ENCODE measurements at regions not wholly inside any gene's neighbourhood (a gene's known extent, or its start where the extent isn't known, plus 50 kb on each side); places are given as distances from the start of the nearest gene placed in this dataset.

DNA sequence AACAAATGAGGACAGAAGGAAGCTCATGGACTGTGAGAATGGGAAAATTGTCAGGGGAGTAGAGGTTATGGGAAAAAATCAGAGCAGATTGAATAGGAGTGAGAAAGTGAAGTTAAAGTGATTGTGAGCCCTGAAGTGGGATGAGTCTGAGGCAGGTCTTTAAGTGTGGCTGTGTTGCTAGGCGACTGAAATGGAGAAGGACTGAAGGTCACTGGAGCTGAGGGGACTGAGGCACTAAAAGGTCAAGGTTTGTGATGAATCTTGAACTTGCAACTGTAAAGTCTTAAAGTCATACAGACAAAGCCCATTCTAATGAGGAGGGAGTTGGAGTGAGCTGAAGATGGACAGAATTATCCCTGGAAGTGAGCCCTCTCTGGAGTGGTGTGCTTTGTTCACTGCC, 518.9 kb downstream of the TUSC7 start (continued):
- TF ChIP-seq, protein P1, sequence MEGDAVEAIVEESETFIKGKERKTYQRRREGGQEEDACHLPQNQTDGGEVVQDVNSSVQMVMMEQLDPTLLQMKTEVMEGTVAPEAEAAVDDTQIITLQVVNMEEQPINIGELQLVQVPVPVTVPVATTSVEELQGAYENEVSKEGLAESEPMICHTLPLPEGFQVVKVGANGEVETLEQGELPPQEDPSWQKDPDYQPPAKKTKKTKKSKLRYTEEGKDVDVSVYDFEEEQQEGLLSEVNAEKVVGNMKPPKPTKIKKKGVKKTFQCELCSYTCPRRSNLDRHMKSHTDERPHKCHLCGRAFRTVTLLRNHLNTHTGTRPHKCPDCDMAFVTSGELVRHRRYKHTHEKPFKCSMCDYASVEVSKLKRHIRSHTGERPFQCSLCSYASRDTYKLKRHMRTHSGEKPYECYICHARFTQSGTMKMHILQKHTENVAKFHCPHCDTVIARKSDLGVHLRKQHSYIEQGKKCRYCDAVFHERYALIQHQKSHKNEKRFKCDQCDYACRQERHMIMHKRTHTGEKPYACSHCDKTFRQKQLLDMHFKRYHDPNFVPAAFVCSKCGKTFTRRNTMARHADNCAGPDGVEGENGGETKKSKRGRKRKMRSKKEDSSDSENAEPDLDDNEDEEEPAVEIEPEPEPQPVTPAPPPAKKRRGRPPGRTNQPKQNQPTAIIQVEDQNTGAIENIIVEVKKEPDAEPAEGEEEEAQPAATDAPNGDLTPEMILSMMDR (conservative IDR thresholded peaks at IDR 0.05; ENCODE audit: low read depth in 2 of 2) = no peak
- TF ChIP-seq, protein P2, sequence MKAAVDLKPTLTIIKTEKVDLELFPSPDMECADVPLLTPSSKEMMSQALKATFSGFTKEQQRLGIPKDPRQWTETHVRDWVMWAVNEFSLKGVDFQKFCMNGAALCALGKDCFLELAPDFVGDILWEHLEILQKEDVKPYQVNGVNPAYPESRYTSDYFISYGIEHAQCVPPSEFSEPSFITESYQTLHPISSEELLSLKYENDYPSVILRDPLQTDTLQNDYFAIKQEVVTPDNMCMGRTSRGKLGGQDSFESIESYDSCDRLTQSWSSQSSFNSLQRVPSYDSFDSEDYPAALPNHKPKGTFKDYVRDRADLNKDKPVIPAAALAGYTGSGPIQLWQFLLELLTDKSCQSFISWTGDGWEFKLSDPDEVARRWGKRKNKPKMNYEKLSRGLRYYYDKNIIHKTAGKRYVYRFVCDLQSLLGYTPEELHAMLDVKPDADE (IDR thresholded peaks at IDR 0.05) = no peak
- TF ChIP-seq POLR2AphosphoS5 (IDR thresholded peaks at IDR 0.05; ENCODE audit: low read depth) = no peak
- no peak for TF ChIP-seq JUNB (IDR thresholded peaks at IDR 0.05; ENCODE audit: unreplicated experiment)
- no peak for TF ChIP-seq ZNF114 (CRISPR knock-in tag; IDR thresholded peaks at IDR 0.05)
- no peak for TF ChIP-seq STAT1 (IDR thresholded peaks at IDR 0.05; ENCODE audit: unreplicated experiment)
- TF ChIP-seq REST (IDR thresholded peaks at IDR 0.05; ENCODE audit: unreplicated experiment) = no peak
- no peak for TF ChIP-seq NANOG (IDR thresholded peaks at IDR 0.05; ENCODE audit: borderline replicate concordance)

DNA sequence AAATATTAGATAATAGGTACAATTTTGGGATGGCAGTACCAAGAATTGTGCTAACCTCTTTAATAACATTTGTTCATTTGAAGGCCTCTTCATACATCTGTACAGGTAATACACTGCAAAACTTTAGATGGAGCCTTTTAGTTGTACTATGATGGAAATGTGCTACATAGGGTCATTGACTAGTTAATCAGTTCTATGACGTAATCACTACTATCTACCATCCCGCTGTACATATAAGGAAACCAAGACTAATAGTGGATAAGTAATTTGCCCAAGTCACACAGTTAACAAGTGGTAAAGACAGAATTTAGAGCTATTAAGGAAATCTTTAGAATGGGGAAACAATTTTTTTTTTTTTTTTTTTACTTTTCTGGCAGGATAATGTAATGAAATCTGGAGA, 521.3 kb downstream of the TUSC7 start:
- no peaks in the 10 kb centered on the region for H3K9me3 Mint-ChIP-seq
- TF ChIP-seq, protein P1 (conservative IDR thresholded peaks at IDR 0.05; ENCODE audit: low read depth in 2 of 2) = no peak
- TF ChIP-seq, protein P2 (IDR thresholded peaks at IDR 0.05) = no peak
- TF ChIP-seq JUNB (IDR thresholded peaks at IDR 0.05; ENCODE audit: unreplicated experiment) (no peak), REST (IDR thresholded peaks at IDR 0.05; ENCODE audit: unreplicated experiment) (no peak), CREB1 (CRISPR knock-in tag; IDR thresholded peaks at IDR 0.05; ENCODE audit: low read depth) (no peak), EZH2phosphoT487 (IDR thresholded peaks at IDR 0.05; ENCODE audit: unreplicated experiment) (no peak), EZH2 (IDR thresholded peaks at IDR 0.05; ENCODE audit: low read depth, unreplicated experiment) (no peak), NANOG (IDR thresholded peaks at IDR 0.05; ENCODE audit: borderline replicate concordance) (no peak), POLR2AphosphoS5 (IDR thresholded peaks at IDR 0.05; ENCODE audit: low read depth) (no peak), ZNF331 (CRISPR knock-in tag; IDR thresholded peaks at IDR 0.05; ENCODE audit: low read depth) (no peak)
- no peaks in the 10 kb centered on the region for H3K27me3 ChIP-seq (ENCODE audit: insufficient read depth)

More for the DNA sequence above, 521.3 kb downstream of the TUSC7 start:
- H3K4me1 Mint-ChIP-seq = peaks cover 2% of the 10 kb centered on the region; the same call in 2 of the 3 replicates
- no peaks in the 10 kb centered on the region for H3K36me3 ChIP-seq (ENCODE audit: insufficient read depth)
- H3K4me1 ChIP-seq (ENCODE audit: insufficient read depth) = no peaks in the 10 kb centered on the region
- H3K79me2 ChIP-seq (replicated peaks; ENCODE audit: insufficient read depth) = no peaks in the 10 kb centered on the region
- H3K4me3 Mint-ChIP-seq = no peak overlapping the region
- no peaks in the 10 kb centered on the region for H3F3A ChIP-seq (replicated peaks; ENCODE audit: low read depth)
- DNase-seq (ENCODE audit: low spot score) = no peak
- H2AFZ ChIP-seq = no peak overlapping the region
- no peaks in the 10 kb centered on the region for H3K9me2 ChIP-seq (ENCODE audit: insufficient read depth)
- H3K27ac ChIP-seq (ENCODE audit: low read depth) = no peak overlapping the region
- no peaks in the 10 kb centered on the region for H3K36me3 Mint-ChIP-seq (ENCODE audit: low read depth)
- H4K20me1 ChIP-seq (replicated peaks; ENCODE audit: insufficient read depth) = no peaks in the 10 kb centered on the region
- H3K27ac Mint-ChIP-seq = no peak overlapping the region
- H3K4me2 ChIP-seq = no peak overlapping the region
- no peaks in the 10 kb centered on the region for H3K27me3 Mint-ChIP-seq (ENCODE audit: insufficient read depth, low read depth, poor library complexity)
- ATAC-seq = no peak
- H3K4me3 ChIP-seq = no peak overlapping the region

All from GM23338 (cell line).